HG03097 (cell line): ENCODE measurements at regions not wholly inside any gene's neighbourhood (a gene's known extent, or its start where the extent isn't known, plus 50 kb on each side); places are given as distances from the start of the nearest gene placed in this dataset.

Source experiments
- ATAC-seq: cut with Tn5 transposase; IDR thresholded peaks from one replicate; pipeline ENCODE4 v1.9.1; 2021; ENCODE audit not compliant: unreplicated experiment, low FRiP score

- no peak for ATAC-seq
These were observed 336.6 kb upstream of the SLCO3A1 start for GRCh38 chr15:91516866-91517265.

GRCh38 chr15:91517491-91518200 is 335.9 kb upstream of the SLCO3A1 start:
- ATAC-seq, result no peak

- no peak for ATAC-seq
These were observed 332.7 kb upstream of the SLCO3A1 start for GRCh38 chr15:91520850-91521249.

- no peak for ATAC-seq
These were observed 332.0 kb upstream of the SLCO3A1 start for GRCh38 chr15:91521548-91521947.

- no peak for ATAC-seq
These were observed 331.5 kb upstream of the SLCO3A1 start for GRCh38 chr15:91521996-91522395.

- ATAC-seq, result no peak
These were observed 330.7 kb upstream of the SLCO3A1 start for GRCh38 chr15:91522605-91523332.

GRCh38 chr15:91523596-91523995 is 329.9 kb upstream of the SLCO3A1 start:
- no peak for ATAC-seq

GRCh38 chr15:91524534-91524933 is 329.0 kb upstream of the SLCO3A1 start:
- ATAC-seq, result no peak

- no peak for ATAC-seq
These were observed 327.8 kb upstream of the SLCO3A1 start for GRCh38 chr15:91525751-91526150.

- ATAC-seq, result no peak
These were observed 327.1 kb upstream of the SLCO3A1 start for GRCh38 chr15:91526424-91526823.

- ATAC-seq, result no peak
These were observed 324.7 kb upstream of the SLCO3A1 start for GRCh38 chr15:91528801-91529200.

GRCh38 chr15:91529534-91529933 is 324.0 kb upstream of the SLCO3A1 start:
- no peak for ATAC-seq

- no peak for ATAC-seq
These were observed 323.2 kb upstream of the SLCO3A1 start for GRCh38 chr15:91530279-91530678.

GRCh38 chr15:91530956-91531582 is 322.4 kb upstream of the SLCO3A1 start:
- no peak for ATAC-seq

- no peak for ATAC-seq
These were observed 319.3 kb upstream of the SLCO3A1 start for GRCh38 chr15:91534235-91534634.

GRCh38 chr15:91534976-91535375 is 318.5 kb upstream of the SLCO3A1 start:
- ATAC-seq, result no peak

GRCh38 chr15:91535856-91536500 is 317.5 kb upstream of the SLCO3A1 start:
- ATAC-seq, result no peak

GRCh38 chr15:91537856-91538255 is 315.7 kb upstream of the SLCO3A1 start:
- ATAC-seq, result no peak

GRCh38 chr15:91538782-91539181 is 314.7 kb upstream of the SLCO3A1 start:
- no peak for ATAC-seq

GRCh38 chr15:91541286-91541685 is 312.2 kb upstream of the SLCO3A1 start:
- no peak for ATAC-seq

- no peak for ATAC-seq
These were observed 311.3 kb upstream of the SLCO3A1 start for GRCh38 chr15:91542226-91542625.
